Neuronal stem cell (in vitro differentiated cells): ENCODE measurements at regions not wholly inside any gene's neighbourhood (a gene's known extent, or its start where the extent isn't known, plus 50 kb on each side); places are given as distances from the start of the nearest gene placed in this dataset.

ENCODE experiments used
- DNase-seq: peaks from one replicate; pipeline ENCODE4 v3.0.0-alpha.2; 2013; ENCODE audit warnings: low spot score
- H2AFZ ChIP-seq: one replicate; pipeline ENCODE4 v1.6.1; 2013; ENCODE audit warnings: mild to moderate bottlenecking, low read length, inconsistent platforms
- H2AK5ac ChIP-seq: 2 replicates; pipeline ENCODE4 v1.6.1; 2013; ENCODE audit warnings: low read depth, mild to moderate bottlenecking, inconsistent platforms, low read length, moderate library complexity, mixed read lengths
- H2BK120ac ChIP-seq: 2 replicates; pipeline ENCODE4 v1.6.1; 2013; ENCODE audit warnings: low read depth, mild to moderate bottlenecking, inconsistent platforms, low read length, moderate library complexity, mixed read lengths
- H2BK12ac ChIP-seq: one replicate; pipeline ENCODE4 v1.6.1; 2013; ENCODE audit warnings: low read length, inconsistent platforms
- H2BK15ac ChIP-seq: 2 replicates; pipeline ENCODE4 v1.6.1; 2013; ENCODE audit warnings: mild to moderate bottlenecking, low read length, inconsistent platforms, mixed read lengths
- H2BK5ac ChIP-seq: one replicate; pipeline ENCODE4 v1.6.1; 2013; ENCODE audit warnings: inconsistent platforms, mild to moderate bottlenecking, low read length, moderate library complexity
- H3K14ac ChIP-seq: one replicate; pipeline ENCODE4 v1.6.1; 2013; ENCODE audit warnings: low read length, inconsistent platforms
- H3K18ac ChIP-seq: 2 replicates; pipeline ENCODE4 v1.6.1; 2013; ENCODE audit warnings: low read length, inconsistent platforms
- H3K23ac ChIP-seq: 2 replicates; pipeline ENCODE4 v1.6.1; 2013; ENCODE audit warnings: low read depth, mild to moderate bottlenecking, mixed read lengths, low read length, inconsistent platforms; ENCODE audit not compliant: poor library complexity
- H3K27ac ChIP-seq: replicated peaks from 3 replicates; pipeline ENCODE4 v1.5.1; 2013; ENCODE audit warnings: low read length, inconsistent platforms
- H3K27me3 ChIP-seq, 3 experiments: 2 replicates each; pipeline ENCODE4 v1.6.1; 2013; ENCODE audit warnings: low read length in 3 of 3, mild to moderate bottlenecking in 2 of 3, inconsistent platforms in 1 of 3, low read depth in 1 of 3, mixed read lengths in 1 of 3, moderate library complexity in 1 of 3; ENCODE audit not compliant: control insufficient read depth in 3 of 3, insufficient read depth in 3 of 3
- H3K36me3 ChIP-seq, 2 donors: replicated peaks in 1 of 2; 2 replicates each; pipeline ENCODE4 v1.6.1; 2013; ENCODE audit warnings: low read length in 2 of 2; ENCODE audit not compliant: control insufficient read depth in 2 of 2, insufficient read depth in 2 of 2
- H3K4ac ChIP-seq: 2 replicates; pipeline ENCODE4 v1.6.1; 2013; ENCODE audit warnings: inconsistent platforms, mild to moderate bottlenecking, low read length, moderate library complexity
- H3K4me1 ChIP-seq, 2 donors: 1 replicate in 1 of 2; 2 replicates in 1 of 2; pipeline ENCODE4 v1.6.1; 2013; ENCODE audit warnings: low read length in 2 of 2, low read depth in 1 of 2; ENCODE audit not compliant: control insufficient read depth in 2 of 2, insufficient read depth in 1 of 2
- H3K4me2 ChIP-seq: one replicate; pipeline ENCODE4 v1.6.1; 2013; ENCODE audit warnings: mild to moderate bottlenecking, low read length, inconsistent platforms; ENCODE audit not compliant: insufficient read depth, poor library complexity, severe bottlenecking
- H3K4me3 ChIP-seq, 2 donors: 2 replicates each; pipeline ENCODE4 v1.5.1; 2013; ENCODE audit warnings: low read length in 2 of 2, mild to moderate bottlenecking in 2 of 2, inconsistent platforms in 1 of 2, moderate library complexity in 1 of 2
- H3K79me1 ChIP-seq: one replicate; pipeline ENCODE4 v1.6.1; 2013; ENCODE audit warnings: low read depth, mild to moderate bottlenecking, inconsistent platforms, low read length, moderate library complexity
- H3K9ac ChIP-seq: one replicate; pipeline ENCODE4 v1.6.1; 2013; ENCODE audit warnings: mild to moderate bottlenecking, low read depth, low read length, inconsistent platforms; ENCODE audit not compliant: poor library complexity
- H3K9me3 ChIP-seq, 2 donors: replicated peaks in 1 of 2; 2 replicates each; pipeline versions ENCODE3 to v1.6.1; 2013; ENCODE audit warnings: low read length in 2 of 2, mild to moderate bottlenecking in 2 of 2, inconsistent platforms in 1 of 2, low read depth in 1 of 2, mixed read lengths in 1 of 2, moderate library complexity in 1 of 2; ENCODE audit not compliant: control insufficient read depth in 2 of 2, insufficient read depth in 1 of 2
- H4K8ac ChIP-seq: one replicate; pipeline ENCODE4 v1.6.1; 2013; ENCODE audit warnings: low read depth, mild to moderate bottlenecking, inconsistent platforms, low read length, moderate library complexity
- H4K91ac ChIP-seq: one replicate; pipeline ENCODE4 v1.6.1; 2013; ENCODE audit warnings: low read length, low read depth, mild to moderate bottlenecking, inconsistent platforms; ENCODE audit not compliant: poor library complexity
- WGBS, 2 donors: extraction: QIAGEN DNeasy Blood & Tissue Kit; methylation state at CpG; one replicate each; pipeline ENCODE4 v1.1.7; 2013; ENCODE audit warnings: missing lambda C conversion rate in 2 of 2, mixed read lengths in 1 of 2; ENCODE audit not compliant: insufficient read length in 2 of 2, insufficient replicate concordance in 1 of 2; ENCODE audit errors: extremely low coverage in 2 of 2; 5-methylcytosine and 5-hydroxymethylcytosine counted together

DNA sequence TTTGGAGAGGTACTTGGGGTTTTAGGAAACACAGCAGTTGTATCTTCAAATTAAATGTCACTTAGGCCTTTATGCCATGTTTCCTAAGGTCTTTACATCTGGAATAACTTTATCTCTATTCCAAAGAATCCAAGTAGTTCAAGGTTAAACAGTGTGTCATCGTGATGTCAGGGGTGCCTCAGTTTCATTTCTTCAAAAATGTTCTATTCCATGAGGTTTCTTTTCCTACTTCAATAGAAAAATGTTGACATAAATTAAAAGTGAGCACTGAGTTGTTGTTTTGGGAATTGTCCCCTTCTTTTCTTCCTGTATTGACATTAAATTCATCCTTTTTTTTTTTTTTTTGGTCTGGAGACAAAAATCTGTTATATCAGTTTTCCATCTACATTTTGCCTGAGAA lies 160.6 kb upstream of the C21orf91 start:
- no peak overlapping the region for H2BK12ac ChIP-seq
- no peak overlapping the region for H3K4ac ChIP-seq
- H3K23ac ChIP-seq: no peak overlapping the region
- H2BK5ac ChIP-seq: no peak overlapping the region
- no peaks in the 10 kb centered on the region for H3K36me3 ChIP-seq
- H3K9ac ChIP-seq: no peak overlapping the region
- H3K14ac ChIP-seq: no peak overlapping the region
- no peak overlapping the region for H2BK120ac ChIP-seq
- no peaks in the 10 kb centered on the region for H3K9me3 ChIP-seq
- no peak overlapping the region for H2AFZ ChIP-seq
- H3K18ac ChIP-seq: no peak overlapping the region
- H4K91ac ChIP-seq: no peak overlapping the region
- H3K4me2 ChIP-seq: no peak overlapping the region
- DNase-seq: no peak
- WGBS, 2 donors: no CpG with 5 or more reads among the region's 1 CpG
- no peak overlapping the region for H2AK5ac ChIP-seq
- H3K79me1 ChIP-seq: no peaks in the 10 kb centered on the region
- no peak overlapping the region for H2BK15ac ChIP-seq
- peaks cover 2 to 4% of the 10 kb centered on the region in 2 donors for H3K4me1 ChIP-seq
- H3K27ac ChIP-seq: no peak overlapping the region
- H3K27me3 ChIP-seq: no peaks in the 10 kb centered on the region
- H3K4me3 ChIP-seq: no peak overlapping the region
- no peak overlapping the region for H4K8ac ChIP-seq

DNA sequence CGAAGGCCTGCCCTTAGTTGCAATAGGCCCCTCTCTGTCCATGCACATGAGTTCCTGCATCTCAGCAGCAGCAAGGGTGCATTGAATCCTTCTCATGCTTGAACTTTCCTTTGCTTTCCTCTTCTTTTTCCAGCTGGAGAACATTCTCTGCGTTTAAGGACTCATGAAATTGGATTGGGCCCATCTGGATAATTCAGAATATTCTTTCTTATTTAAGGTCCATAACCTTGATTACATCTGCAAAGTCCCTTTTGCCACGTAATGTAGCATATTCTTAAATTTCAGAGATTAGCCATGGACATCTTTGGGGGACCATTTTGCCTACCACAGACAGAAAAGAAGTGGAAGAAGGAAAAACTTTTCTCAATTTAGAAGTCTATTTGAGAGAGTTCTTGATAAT lies 159.7 kb upstream of the C21orf91 start:
- Histone ChIP-seq H3K4me3 (no peak overlapping the region), H3K36me3 (no peaks in the 10 kb centered on the region), H3K4me2 (no peak overlapping the region), H3K23ac (no peak overlapping the region), H3K4ac (no peak overlapping the region), H3K27ac (no peak overlapping the region), H2AK5ac (no peak overlapping the region), H3K79me1 (no peaks in the 10 kb centered on the region), H2BK5ac (no peak overlapping the region), H3K9me3 (no peaks in the 10 kb centered on the region), H3K18ac (no peak overlapping the region), H2AFZ (no peak overlapping the region), H2BK12ac (no peak overlapping the region), H3K14ac (no peak overlapping the region), H4K8ac (no peak overlapping the region), H4K91ac (no peak overlapping the region), H3K9ac (no peak overlapping the region), H3K27me3 (no peaks in the 10 kb centered on the region), H2BK120ac (no peak overlapping the region), H3K4me1 (peaks cover 2 to 4% of the 10 kb centered on the region in 2 donors), H2BK15ac (no peak overlapping the region)
- DNase-seq: no peak
- no CpG with 5 or more reads among the region's 3 CpGs for WGBS, 2 donors

DNA sequence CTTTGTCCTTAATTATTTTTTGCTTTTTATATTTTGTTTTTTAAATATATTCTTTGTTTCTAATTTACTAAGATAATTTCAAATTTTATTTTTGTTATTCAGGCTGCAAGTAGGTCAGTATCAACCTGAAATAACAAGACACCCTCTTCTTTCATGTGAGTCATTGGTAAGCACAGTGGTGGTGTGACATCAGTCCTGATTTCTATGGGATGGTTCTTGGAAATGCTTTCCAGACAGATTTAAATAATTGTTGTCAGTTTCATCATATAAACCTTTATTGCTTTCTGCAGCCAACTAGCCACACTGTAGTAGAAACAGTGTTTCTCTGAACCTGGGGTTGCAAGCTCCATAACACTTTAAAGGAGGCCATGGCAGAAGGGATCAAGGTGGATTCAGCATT lies 157.5 kb upstream of the C21orf91 start:
- H3K36me3 ChIP-seq: no peaks in the 10 kb centered on the region
- H2AFZ ChIP-seq: no peak overlapping the region
- H4K8ac ChIP-seq: no peak overlapping the region
- no peak overlapping the region for H2BK12ac ChIP-seq
- H3K27ac ChIP-seq: no peak overlapping the region
- no peak overlapping the region for H3K4ac ChIP-seq
- no peak overlapping the region for H2BK120ac ChIP-seq
- no peak overlapping the region for H3K9ac ChIP-seq
- no peaks in the 10 kb centered on the region for H3K9me3 ChIP-seq
- H4K91ac ChIP-seq: no peak overlapping the region
- peaks cover 2 to 4% of the 10 kb centered on the region in 2 donors for H3K4me1 ChIP-seq
- H3K27me3 ChIP-seq: no peaks in the 10 kb centered on the region
- H3K14ac ChIP-seq: no peak overlapping the region
- no peak overlapping the region for H2BK5ac ChIP-seq
- H2BK15ac ChIP-seq: no peak overlapping the region
- no peak overlapping the region for H3K4me2 ChIP-seq
- no peaks in the 10 kb centered on the region for H3K79me1 ChIP-seq
- H3K4me3 ChIP-seq: no peak overlapping the region
- H3K23ac ChIP-seq: no peak overlapping the region
- no peak overlapping the region for H3K18ac ChIP-seq
- no peak for DNase-seq
- no peak overlapping the region for H2AK5ac ChIP-seq

DNA sequence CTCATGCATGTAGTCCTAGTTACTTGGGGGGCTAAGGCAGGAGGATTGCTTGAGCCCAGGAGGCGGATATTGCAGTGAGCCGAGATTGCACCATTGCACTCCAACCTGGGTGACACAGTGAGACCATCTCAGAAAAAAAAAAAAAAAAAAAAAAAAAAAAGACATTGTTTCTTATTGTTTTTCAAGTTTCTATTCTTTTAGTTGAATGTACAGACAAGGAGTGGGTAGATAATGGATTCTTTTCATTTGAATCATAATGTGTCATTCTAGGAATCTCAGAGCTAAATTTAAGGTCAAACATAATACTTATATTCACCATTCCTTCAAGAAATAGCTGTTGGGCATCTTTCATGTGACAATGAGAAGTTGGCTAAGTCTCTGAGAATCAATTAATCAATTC lies 157.0 kb upstream of the C21orf91 start:
- Histone ChIP-seq H3K27ac (no peak overlapping the region), H3K4ac (no peak overlapping the region), H3K4me1 (no peaks in the 10 kb centered on the region), H3K4me3 (no peak overlapping the region), H2BK12ac (no peak overlapping the region), H3K79me1 (no peaks in the 10 kb centered on the region), H2AK5ac (no peak overlapping the region), H3K23ac (no peak overlapping the region), H3K27me3 (no peaks in the 10 kb centered on the region), H3K4me2 (no peak overlapping the region), H3K18ac (no peak overlapping the region), H3K9me3 (no peaks in the 10 kb centered on the region), H3K14ac (no peak overlapping the region), H2BK120ac (no peak overlapping the region), H2BK5ac (no peak overlapping the region), H4K8ac (no peak overlapping the region), H3K36me3 (no peaks in the 10 kb centered on the region), H2AFZ (no peak overlapping the region), H2BK15ac (no peak overlapping the region), H3K9ac (no peak overlapping the region), H4K91ac (no peak overlapping the region)
- WGBS, 2 donors: no CpG with 5 or more reads among the region's 2 CpGs
- no peak for DNase-seq
